ENCODE measurements at regions not wholly inside any gene's neighbourhood (a gene's known extent, or its start where the extent isn't known, plus 50 kb on each side); places are given as distances from the start of the nearest gene placed in this dataset.

- WGBS, 2 experiments (ENCODE audit: insufficient coverage in 2 of 2) = 64 to 85% methylated on average over 1 to 2 of the region's 3 CpGs
Measured at GRCh38 chr1:82225421-82226185, 424.9 kb downstream of the ADGRL2 start.

GRCh38 chr1:82223091-82223490 is 422.4 kb downstream of the ADGRL2 start:
- no peaks in the 10 kb centered on the region for H3K9me3 ChIP-seq (ENCODE audit: control insufficient read depth, low read length)

More at GRCh38 chr1:82225421-82226185, 424.9 kb downstream of the ADGRL2 start:
- Histone ChIP-seq H3K27ac (ENCODE audit: low read depth, low read length, severe bottlenecking) (no peak overlapping the region), H3K9me3 (ENCODE audit: control insufficient read depth, low read length) (no peaks in the 10 kb centered on the region), H3K4me1 (ENCODE audit: control insufficient read depth, insufficient read depth, low read length, poor library complexity, severe bottlenecking) (no peaks in the 10 kb centered on the region), H3K4me3 (ENCODE audit: extremely low read depth, insufficient read depth, low read length, poor library complexity, severe bottlenecking) (no peak overlapping the region), H3K36me3 (ENCODE audit: control insufficient read depth, insufficient read depth, low read length) (no peaks in the 10 kb centered on the region)

GRCh38 chr1:82221721-82222120 is 421.0 kb downstream of the ADGRL2 start:
- H3K4me1 ChIP-seq (ENCODE audit: control insufficient read depth, insufficient read depth, low read length, poor library complexity, severe bottlenecking) = no peaks in the 10 kb centered on the region

More at GRCh38 chr1:82223091-82223490, 422.4 kb downstream of the ADGRL2 start:
- no peak overlapping the region for H3K4me3 ChIP-seq (ENCODE audit: extremely low read depth, insufficient read depth, low read length, poor library complexity, severe bottlenecking)
- no peaks in the 10 kb centered on the region for H3K4me1 ChIP-seq (ENCODE audit: control insufficient read depth, insufficient read depth, low read length, poor library complexity, severe bottlenecking)
- H3K36me3 ChIP-seq (ENCODE audit: control insufficient read depth, insufficient read depth, low read length) = no peaks in the 10 kb centered on the region
- H3K27ac ChIP-seq (ENCODE audit: low read depth, low read length, severe bottlenecking) = no peak overlapping the region
- no CpG with 5 or more reads among the region's 1 CpG for WGBS, 2 experiments (ENCODE audit: insufficient coverage in 2 of 2)

GRCh38 chr1:82220754-82221153 is 420.0 kb downstream of the ADGRL2 start:
- Histone ChIP-seq H3K36me3 (ENCODE audit: control insufficient read depth, insufficient read depth, low read length) (no peaks in the 10 kb centered on the region), H3K9me3 (ENCODE audit: control insufficient read depth, low read length) (no peaks in the 10 kb centered on the region), H3K27ac (ENCODE audit: low read depth, low read length, severe bottlenecking) (no peak overlapping the region), H3K4me3 (ENCODE audit: extremely low read depth, insufficient read depth, low read length, poor library complexity, severe bottlenecking) (no peak overlapping the region), H3K4me1 (ENCODE audit: control insufficient read depth, insufficient read depth, low read length, poor library complexity, severe bottlenecking) (no peaks in the 10 kb centered on the region)
- 86 to 93% methylated on average over 3 of the region's 5 CpGs for WGBS, 2 experiments (ENCODE audit: insufficient coverage in 2 of 2)

More at GRCh38 chr1:82221721-82222120, 421.0 kb downstream of the ADGRL2 start:
- Histone ChIP-seq H3K36me3 (ENCODE audit: control insufficient read depth, insufficient read depth, low read length) (no peaks in the 10 kb centered on the region), H3K9me3 (ENCODE audit: control insufficient read depth, low read length) (no peaks in the 10 kb centered on the region), H3K4me3 (ENCODE audit: extremely low read depth, insufficient read depth, low read length, poor library complexity, severe bottlenecking) (no peak overlapping the region), H3K27ac (ENCODE audit: low read depth, low read length, severe bottlenecking) (no peak overlapping the region)
- WGBS, 2 experiments (ENCODE audit: insufficient coverage in 2 of 2) = no CpG with 5 or more reads among the region's 5 CpGs

GRCh38 chr1:82219841-82220240 is 419.1 kb downstream of the ADGRL2 start:
- H3K4me1 ChIP-seq (ENCODE audit: control insufficient read depth, insufficient read depth, low read length, poor library complexity, severe bottlenecking) = no peaks in the 10 kb centered on the region
- H3K36me3 ChIP-seq (ENCODE audit: control insufficient read depth, insufficient read depth, low read length) = no peaks in the 10 kb centered on the region
- WGBS, 2 experiments (ENCODE audit: insufficient coverage in 2 of 2) = 89 to 100% methylated on average over 3 of the region's 3 CpGs
- no peak overlapping the region for H3K27ac ChIP-seq (ENCODE audit: low read depth, low read length, severe bottlenecking)
- no peaks in the 10 kb centered on the region for H3K9me3 ChIP-seq (ENCODE audit: control insufficient read depth, low read length)
- H3K4me3 ChIP-seq (ENCODE audit: extremely low read depth, insufficient read depth, low read length, poor library complexity, severe bottlenecking) = no peak overlapping the region

DNA sequence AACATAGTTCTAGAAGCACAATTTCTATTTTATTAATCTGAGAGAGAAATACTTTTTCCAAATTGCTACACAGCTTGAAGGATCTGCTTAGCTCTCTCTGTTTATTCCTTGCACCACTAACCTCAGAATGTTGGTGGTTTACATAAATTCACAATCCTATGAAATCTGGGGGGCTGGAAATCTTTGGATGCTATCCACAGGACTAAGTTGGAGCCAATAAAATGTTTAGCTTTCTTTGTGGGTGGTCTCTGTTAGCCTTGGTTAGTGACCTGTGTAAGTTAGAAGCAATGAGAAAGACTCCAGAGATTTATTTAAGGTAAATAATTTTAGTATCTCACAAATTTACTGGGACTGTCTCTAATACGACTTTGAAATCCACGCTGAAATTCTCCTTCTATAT is 418.1 kb downstream of the ADGRL2 start:
- H3K4me3 ChIP-seq (ENCODE audit: extremely low read depth, insufficient read depth, low read length, poor library complexity, severe bottlenecking) = no peak overlapping the region
- WGBS, 2 experiments (ENCODE audit: insufficient coverage in 2 of 2) = 100% methylated on average over 1 to 2 of the region's 2 CpGs
- H3K9me3 ChIP-seq (ENCODE audit: control insufficient read depth, low read length) = no peaks in the 10 kb centered on the region
- no peaks in the 10 kb centered on the region for H3K4me1 ChIP-seq (ENCODE audit: control insufficient read depth, insufficient read depth, low read length, poor library complexity, severe bottlenecking)
- H3K27ac ChIP-seq (ENCODE audit: low read depth, low read length, severe bottlenecking) = no peak overlapping the region
- H3K36me3 ChIP-seq (ENCODE audit: control insufficient read depth, insufficient read depth, low read length) = no peaks in the 10 kb centered on the region

- Histone ChIP-seq H3K4me3 (ENCODE audit: extremely low read depth, insufficient read depth, low read length, poor library complexity, severe bottlenecking) (no peak overlapping the region), H3K9me3 (ENCODE audit: control insufficient read depth, low read length) (no peaks in the 10 kb centered on the region), H3K27ac (ENCODE audit: low read depth, low read length, severe bottlenecking) (no peak overlapping the region), H3K36me3 (ENCODE audit: control insufficient read depth, insufficient read depth, low read length) (no peaks in the 10 kb centered on the region), H3K4me1 (ENCODE audit: control insufficient read depth, insufficient read depth, low read length, poor library complexity, severe bottlenecking) (no peaks in the 10 kb centered on the region)
- 88 to 100% methylated on average over 2 of the region's 2 CpGs for WGBS, 2 experiments (ENCODE audit: insufficient coverage in 2 of 2)
Measured at GRCh38 chr1:82215853-82216175, 415.1 kb downstream of the ADGRL2 start.

GRCh38 chr1:82215056-82215852 is 414.5 kb downstream of the ADGRL2 start:
- no peak overlapping the region for H3K27ac ChIP-seq (ENCODE audit: low read depth, low read length, severe bottlenecking)
- H3K4me1 ChIP-seq (ENCODE audit: control insufficient read depth, insufficient read depth, low read length, poor library complexity, severe bottlenecking) = no peaks in the 10 kb centered on the region
- H3K4me3 ChIP-seq (ENCODE audit: extremely low read depth, insufficient read depth, low read length, poor library complexity, severe bottlenecking) = no peak overlapping the region
- no peaks in the 10 kb centered on the region for H3K9me3 ChIP-seq (ENCODE audit: control insufficient read depth, low read length)
- 92 to 94% methylated on average over 7 to 9 of the region's 11 CpGs for WGBS, 2 experiments (ENCODE audit: insufficient coverage in 2 of 2)
- H3K36me3 ChIP-seq (ENCODE audit: control insufficient read depth, insufficient read depth, low read length) = no peaks in the 10 kb centered on the region

GRCh38 chr1:82214606-82215005 is 413.9 kb downstream of the ADGRL2 start:
- Histone ChIP-seq H3K9me3 (ENCODE audit: control insufficient read depth, low read length) (no peaks in the 10 kb centered on the region), H3K4me1 (ENCODE audit: control insufficient read depth, insufficient read depth, low read length, poor library complexity, severe bottlenecking) (no peaks in the 10 kb centered on the region), H3K36me3 (ENCODE audit: control insufficient read depth, insufficient read depth, low read length) (no peaks in the 10 kb centered on the region), H3K27ac (ENCODE audit: low read depth, low read length, severe bottlenecking) (no peak overlapping the region), H3K4me3 (ENCODE audit: extremely low read depth, insufficient read depth, low read length, poor library complexity, severe bottlenecking) (no peak overlapping the region)

DNA sequence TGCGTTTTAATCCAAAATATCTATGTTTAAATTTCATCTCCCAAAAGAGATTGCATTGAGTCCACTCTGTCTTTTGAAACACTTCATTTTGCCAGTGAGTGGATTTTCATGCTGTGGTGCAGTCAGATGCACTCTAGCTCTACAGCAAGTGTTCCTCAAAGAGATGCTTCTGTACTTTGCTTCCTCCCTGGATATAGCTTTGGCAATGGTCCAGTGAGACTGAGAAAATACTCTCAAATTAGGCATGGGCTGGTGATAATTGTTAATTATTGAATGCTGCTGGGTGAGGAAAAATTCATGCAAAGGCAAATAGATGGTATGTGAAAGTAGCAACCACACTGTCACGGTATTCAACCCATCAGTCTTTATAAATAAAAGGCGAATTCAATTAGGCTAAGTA is 396.9 kb downstream of the ADGRL2 start:
- H3K9me3 ChIP-seq (ENCODE audit: control insufficient read depth, low read length) = no peaks in the 10 kb centered on the region
- no peaks in the 10 kb centered on the region for H3K36me3 ChIP-seq (ENCODE audit: control insufficient read depth, insufficient read depth, low read length)
- no peaks in the 10 kb centered on the region for H3K4me1 ChIP-seq (ENCODE audit: control insufficient read depth, insufficient read depth, low read length, poor library complexity, severe bottlenecking)
- H3K27ac ChIP-seq (ENCODE audit: low read depth, low read length, severe bottlenecking) = no peak overlapping the region
- H3K4me3 ChIP-seq (ENCODE audit: extremely low read depth, insufficient read depth, low read length, poor library complexity, severe bottlenecking) = no peak overlapping the region
- 83 to 86% methylated on average over 1 of the region's 3 CpGs for WGBS, 2 experiments (ENCODE audit: insufficient coverage in 2 of 2)

GRCh38 chr1:82195245-82195644 is 394.5 kb downstream of the ADGRL2 start:
- 89 to 96% methylated on average over 2 to 3 of the region's 3 CpGs for WGBS, 2 experiments (ENCODE audit: insufficient coverage in 2 of 2)
- Histone ChIP-seq H3K27ac (ENCODE audit: low read depth, low read length, severe bottlenecking) (no peak overlapping the region), H3K9me3 (ENCODE audit: control insufficient read depth, low read length) (no peaks in the 10 kb centered on the region), H3K4me1 (ENCODE audit: control insufficient read depth, insufficient read depth, low read length, poor library complexity, severe bottlenecking) (no peaks in the 10 kb centered on the region), H3K4me3 (ENCODE audit: extremely low read depth, insufficient read depth, low read length, poor library complexity, severe bottlenecking) (no peak overlapping the region), H3K36me3 (ENCODE audit: control insufficient read depth, insufficient read depth, low read length) (no peaks in the 10 kb centered on the region)

Measured in mesodermal cell (in vitro differentiated cells).